SK-N-SH (cell line): ENCODE measurements at regions not wholly inside any gene's neighbourhood (a gene's known extent, or its start where the extent isn't known, plus 50 kb on each side); places are given as distances from the start of the nearest gene placed in this dataset.

ENCODE experiments used
- EP300 ChIP-seq, 2 experiments: IDR thresholded peaks; 2 replicates each; pipeline versions ENCODE4 v1.4.0 to v1.6.1; 2012; ENCODE audit warnings: borderline replicate concordance in 1 of 2, low read depth in 1 of 2, low read length in 1 of 2
- EZH2phosphoT487 ChIP-seq: fragments of 200-600 bp; sonication (generic); IDR thresholded peaks from 2 replicates; pipeline ENCODE4 v1.6.1; 2017; ENCODE audit warnings: low read depth, mixed run types, mild to moderate bottlenecking, antibody characterized with exemption, moderate library complexity, borderline replicate concordance
- GABPA ChIP-seq: IDR thresholded peaks from 2 replicates; pipeline ENCODE4 v1.4.0; 2012; ENCODE audit warnings: low read depth, mild to moderate bottlenecking
- MEF2A ChIP-seq: IDR thresholded peaks from 2 replicates; pipeline ENCODE4 v1.4.0; 2012; ENCODE audit warnings: low read depth, borderline replicate concordance
- NFIC ChIP-seq: IDR thresholded peaks from 2 replicates; pipeline ENCODE4 v1.4.0; 2012; ENCODE audit warnings: borderline replicate concordance
- POLR2AphosphoS5 ChIP-seq: IDR thresholded peaks from 2 replicates; pipeline ENCODE4 v1.6.1; 2012; ENCODE audit warnings: low read depth, low read length
- RAD21 ChIP-seq: IDR thresholded peaks from 2 replicates; pipeline ENCODE4 v1.6.1; 2012; ENCODE audit warnings: mild to moderate bottlenecking, low read length
- RFX5 ChIP-seq: IDR thresholded peaks from 2 replicates; pipeline ENCODE4 v1.6.1; 2012; ENCODE audit warnings: mild to moderate bottlenecking, improper control_type of control experiment, low read length
- YY1 ChIP-seq: IDR thresholded peaks from 2 replicates; pipeline ENCODE4 v1.4.0; 2012; ENCODE audit warnings: low read depth, mild to moderate bottlenecking
- TF ChIP-seq, protein P1 (sequence below): fragments of 200-600 bp; sonication (generic); IDR thresholded peaks from 2 replicates; pipeline ENCODE4 v1.6.1; 2017; ENCODE audit warnings: antibody characterized with exemption, mild to moderate bottlenecking, moderate library complexity
- TF ChIP-seq, protein P2 (sequence below): IDR thresholded peaks from 2 replicates; pipeline ENCODE4 v1.4.0; 2012; ENCODE audit warnings: low read depth, borderline replicate concordance
- TF ChIP-seq, protein P3 (sequence below): IDR thresholded peaks from 2 replicates; pipeline ENCODE4 v1.6.1; 2012; ENCODE audit warnings: mild to moderate bottlenecking, low read depth, low read length, moderate library complexity

DNA sequence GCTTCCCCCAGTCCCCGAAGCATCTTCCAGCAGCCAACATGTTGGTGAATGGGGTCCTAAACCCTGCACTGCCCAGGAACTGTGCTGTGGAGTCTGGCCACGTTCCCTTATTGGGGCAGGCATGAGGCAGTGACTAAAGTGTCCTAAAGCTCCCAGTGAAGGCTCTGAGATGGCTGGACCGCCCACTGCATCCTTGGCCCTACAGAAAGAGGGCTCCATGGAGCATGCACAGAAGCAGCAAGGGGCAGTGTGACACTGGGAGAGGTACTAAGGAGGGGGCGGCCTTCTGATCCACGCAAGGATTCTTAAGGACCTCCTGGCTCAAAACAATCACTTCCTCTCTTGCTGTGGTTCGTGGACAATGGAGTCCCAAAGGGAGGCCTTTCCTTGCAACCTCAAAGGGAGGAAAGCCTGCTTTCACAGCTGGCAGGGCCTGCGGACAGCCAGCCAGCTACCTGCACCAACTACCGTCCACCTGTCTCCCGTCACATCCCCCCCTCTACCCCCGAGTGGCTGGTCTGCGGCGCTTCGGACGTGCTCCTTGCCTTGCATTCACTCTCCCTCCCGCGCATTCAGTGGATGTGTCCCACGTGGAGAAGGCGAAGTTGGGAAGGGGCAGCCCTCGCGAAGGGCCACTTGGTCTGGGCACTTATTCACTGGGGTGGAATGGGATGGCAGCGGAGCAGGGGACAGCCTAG, 63.9 kb upstream of the STARD13 start:
- TF ChIP-seq EP300 (IDR thresholded peaks at IDR 0.05; ENCODE audit: borderline replicate concordance in 1 of 2, low read depth in 1 of 2, low read length in 1 of 2) (no peak), YY1 (no peak), RAD21 (no peak), POLR2AphosphoS5 (no peak), RFX5 (no peak), NFIC (no peak), EZH2phosphoT487 (no peak), GABPA (no peak), MEF2A (no peak)
- TF ChIP-seq, protein P1, sequence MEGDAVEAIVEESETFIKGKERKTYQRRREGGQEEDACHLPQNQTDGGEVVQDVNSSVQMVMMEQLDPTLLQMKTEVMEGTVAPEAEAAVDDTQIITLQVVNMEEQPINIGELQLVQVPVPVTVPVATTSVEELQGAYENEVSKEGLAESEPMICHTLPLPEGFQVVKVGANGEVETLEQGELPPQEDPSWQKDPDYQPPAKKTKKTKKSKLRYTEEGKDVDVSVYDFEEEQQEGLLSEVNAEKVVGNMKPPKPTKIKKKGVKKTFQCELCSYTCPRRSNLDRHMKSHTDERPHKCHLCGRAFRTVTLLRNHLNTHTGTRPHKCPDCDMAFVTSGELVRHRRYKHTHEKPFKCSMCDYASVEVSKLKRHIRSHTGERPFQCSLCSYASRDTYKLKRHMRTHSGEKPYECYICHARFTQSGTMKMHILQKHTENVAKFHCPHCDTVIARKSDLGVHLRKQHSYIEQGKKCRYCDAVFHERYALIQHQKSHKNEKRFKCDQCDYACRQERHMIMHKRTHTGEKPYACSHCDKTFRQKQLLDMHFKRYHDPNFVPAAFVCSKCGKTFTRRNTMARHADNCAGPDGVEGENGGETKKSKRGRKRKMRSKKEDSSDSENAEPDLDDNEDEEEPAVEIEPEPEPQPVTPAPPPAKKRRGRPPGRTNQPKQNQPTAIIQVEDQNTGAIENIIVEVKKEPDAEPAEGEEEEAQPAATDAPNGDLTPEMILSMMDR: no peak
- TF ChIP-seq, protein P2, sequence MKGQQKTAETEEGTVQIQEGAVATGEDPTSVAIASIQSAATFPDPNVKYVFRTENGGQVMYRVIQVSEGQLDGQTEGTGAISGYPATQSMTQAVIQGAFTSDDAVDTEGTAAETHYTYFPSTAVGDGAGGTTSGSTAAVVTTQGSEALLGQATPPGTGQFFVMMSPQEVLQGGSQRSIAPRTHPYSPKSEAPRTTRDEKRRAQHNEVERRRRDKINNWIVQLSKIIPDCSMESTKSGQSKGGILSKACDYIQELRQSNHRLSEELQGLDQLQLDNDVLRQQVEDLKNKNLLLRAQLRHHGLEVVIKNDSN: no peak
- TF ChIP-seq, protein P3, sequence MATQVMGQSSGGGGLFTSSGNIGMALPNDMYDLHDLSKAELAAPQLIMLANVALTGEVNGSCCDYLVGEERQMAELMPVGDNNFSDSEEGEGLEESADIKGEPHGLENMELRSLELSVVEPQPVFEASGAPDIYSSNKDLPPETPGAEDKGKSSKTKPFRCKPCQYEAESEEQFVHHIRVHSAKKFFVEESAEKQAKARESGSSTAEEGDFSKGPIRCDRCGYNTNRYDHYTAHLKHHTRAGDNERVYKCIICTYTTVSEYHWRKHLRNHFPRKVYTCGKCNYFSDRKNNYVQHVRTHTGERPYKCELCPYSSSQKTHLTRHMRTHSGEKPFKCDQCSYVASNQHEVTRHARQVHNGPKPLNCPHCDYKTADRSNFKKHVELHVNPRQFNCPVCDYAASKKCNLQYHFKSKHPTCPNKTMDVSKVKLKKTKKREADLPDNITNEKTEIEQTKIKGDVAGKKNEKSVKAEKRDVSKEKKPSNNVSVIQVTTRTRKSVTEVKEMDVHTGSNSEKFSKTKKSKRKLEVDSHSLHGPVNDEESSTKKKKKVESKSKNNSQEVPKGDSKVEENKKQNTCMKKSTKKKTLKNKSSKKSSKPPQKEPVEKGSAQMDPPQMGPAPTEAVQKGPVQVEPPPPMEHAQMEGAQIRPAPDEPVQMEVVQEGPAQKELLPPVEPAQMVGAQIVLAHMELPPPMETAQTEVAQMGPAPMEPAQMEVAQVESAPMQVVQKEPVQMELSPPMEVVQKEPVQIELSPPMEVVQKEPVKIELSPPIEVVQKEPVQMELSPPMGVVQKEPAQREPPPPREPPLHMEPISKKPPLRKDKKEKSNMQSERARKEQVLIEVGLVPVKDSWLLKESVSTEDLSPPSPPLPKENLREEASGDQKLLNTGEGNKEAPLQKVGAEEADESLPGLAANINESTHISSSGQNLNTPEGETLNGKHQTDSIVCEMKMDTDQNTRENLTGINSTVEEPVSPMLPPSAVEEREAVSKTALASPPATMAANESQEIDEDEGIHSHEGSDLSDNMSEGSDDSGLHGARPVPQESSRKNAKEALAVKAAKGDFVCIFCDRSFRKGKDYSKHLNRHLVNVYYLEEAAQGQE: no peak
